NCI-H774 (cell line): ENCODE measurements at regions not wholly inside any gene's neighbourhood (a gene's known extent, or its start where the extent isn't known, plus 50 kb on each side); places are given as distances from the start of the nearest gene placed in this dataset.
"Not testable (repeated sequence)": the region's sequence is repeated elsewhere in the genome, so short reads cannot be mapped to it uniquely, and the experiment has no call there.

Experiments
- DNase-seq: peaks from one replicate; lab custom pipeline; 2025; lab: John Stamatoyannopoulos, UW

- no peak for DNase-seq
These were observed 487.7 kb downstream of the TTLL7 start for GRCh38 chr1:83511146-83511726.

GRCh38 chr1:83509301-83509781 is 489.6 kb downstream of the TTLL7 start:
- DNase-seq: no peak

GRCh38 chr1:83508485-83509151 is 490.3 kb downstream of the TTLL7 start:
- DNase-seq: no peak

GRCh38 chr1:83505148-83505547 is 493.8 kb downstream of the TTLL7 start:
- no peak for DNase-seq

- DNase-seq: no peak
These were observed 495.8 kb downstream of the TTLL7 start for GRCh38 chr1:83503153-83503552.

- DNase-seq: no peak
These were observed 497.8 kb downstream of the TTLL7 start for GRCh38 chr1:83500987-83501591.

GRCh38 chr1:83500531-83500930 is 498.4 kb downstream of the TTLL7 start:
- DNase-seq: no peak

GRCh38 chr1:83499998-83500397 is 498.9 kb downstream of the TTLL7 start:
- no peak for DNase-seq

GRCh38 chr1:83497563-83497962 is 501.4 kb downstream of the TTLL7 start:
- no peak for DNase-seq

- DNase-seq: no peak
These were observed 503.4 kb downstream of the TTLL7 start for GRCh38 chr1:83495560-83495959.

GRCh38 chr1:83493633-83494032 is 505.3 kb downstream of the TTLL7 start:
- no peak for DNase-seq

GRCh38 chr1:83491930-83492329 is 507.0 kb downstream of the TTLL7 start:
- DNase-seq: no peak

GRCh38 chr1:83490988-83491387 is 507.9 kb downstream of the TTLL7 start:
- no peak for DNase-seq

GRCh38 chr1:83488105-83488504 is 510.8 kb downstream of the TTLL7 start:
- DNase-seq: not testable (repeated sequence)

- not testable (repeated sequence) for DNase-seq
These were observed 511.5 kb downstream of the TTLL7 start for GRCh38 chr1:83487460-83487859.

GRCh38 chr1:83485314-83486019 is 513.5 kb downstream of the TTLL7 start:
- not testable (repeated sequence) for DNase-seq

- not testable (repeated sequence) for DNase-seq
These were observed 517.6 kb downstream of the TTLL7 start for GRCh38 chr1:83481284-83481683.

GRCh38 chr1:83479591-83480239 is 519.2 kb downstream of the TTLL7 start:
- not testable (repeated sequence) for DNase-seq

- DNase-seq: not testable (repeated sequence)
These were observed 520.8 kb downstream of the TTLL7 start for GRCh38 chr1:83478127-83478526.

GRCh38 chr1:83476518-83476917 is 522.4 kb downstream of the TTLL7 start:
- DNase-seq: not testable (repeated sequence)

- DNase-seq: not testable (repeated sequence)
These were observed 524.0 kb downstream of the TTLL7 start for GRCh38 chr1:83474946-83475345.

- not testable (repeated sequence) for DNase-seq
These were observed 524.9 kb downstream of the TTLL7 start for GRCh38 chr1:83473986-83474385.
